Bronchial epithelial cell (primary cell): ENCODE measurements at regions not wholly inside any gene's neighbourhood (a gene's known extent, or its start where the extent isn't known, plus 50 kb on each side); places are given as distances from the start of the nearest gene placed in this dataset.

Experiments used
- DNase-seq: peaks from one replicate; pipeline ENCODE4 v3.0.0-alpha.2; 2010; ENCODE audit warnings: low read depth
- FAIRE-seq: peaks from 2 replicates; lab custom pipeline; 2011; peaks lifted over from hg19 to GRCh38; lab: Jason Lieb, UNC
- H3K27me3 ChIP-seq: 2 replicates; pipeline ENCODE4 v1.5.1; 2011; ENCODE audit warnings: low read length; ENCODE audit not compliant: control insufficient read depth, insufficient read depth
- H3K36me3 ChIP-seq: 2 replicates; pipeline ENCODE4 v1.5.1; 2011; ENCODE audit warnings: low read length; ENCODE audit not compliant: control insufficient read depth, insufficient read depth
- H3K4me3 ChIP-seq: 2 replicates; pipeline ENCODE4 v1.5.1; 2011; ENCODE audit warnings: mild to moderate bottlenecking, low read depth, low read length, control low read depth
- CTCF ChIP-seq: IDR thresholded peaks from 2 replicates; pipeline ENCODE4 v1.5.1; 2011; ENCODE audit warnings: mild to moderate bottlenecking, moderate library complexity, low read length, control low read depth, inconsistent platforms; ENCODE audit not compliant: insufficient read depth, severe bottlenecking

- FAIRE-seq (no peak), DNase-seq (no peak)
- H3K27me3 ChIP-seq = peaks cover 10% of the 10 kb centered on the region
- H3K36me3 ChIP-seq = no peaks in the 10 kb centered on the region
- TF ChIP-seq CTCF = no peak
- H3K4me3 ChIP-seq = no peak overlapping the region
Observed at GRCh38 chr5:73274881-73275663, 102.1 kb downstream of the TMEM174 start.

- DNase-seq (no peak), FAIRE-seq (no peak)
- peaks cover 10% of the 10 kb centered on the region for H3K27me3 ChIP-seq
- no peaks in the 10 kb centered on the region for H3K36me3 ChIP-seq
- TF ChIP-seq CTCF = no peak
- H3K4me3 ChIP-seq = no peak overlapping the region
Observed at GRCh38 chr5:73274121-73274520, 101.1 kb downstream of the TMEM174 start.

- FAIRE-seq (peak; percentile 93), DNase-seq (no peak)
- Histone ChIP-seq H3K4me3 (no peak overlapping the region), H3K27me3 (peaks cover 10% of the 10 kb centered on the region), H3K36me3 (no peaks in the 10 kb centered on the region)
- no peak for TF ChIP-seq CTCF
Observed at GRCh38 chr5:73273379-73274050, 100.5 kb downstream of the TMEM174 start.

GRCh38 chr5:73272351-73272750, 99.4 kb downstream of the TMEM174 start:
- TF ChIP-seq CTCF = no peak
- Histone ChIP-seq H3K4me3 (no peak overlapping the region), H3K36me3 (no peaks in the 10 kb centered on the region), H3K27me3 (peaks cover 10% of the 10 kb centered on the region)
- FAIRE-seq = no peak
- DNase-seq = peak; percentile 32

GRCh38 chr5:73268826-73269225, 95.8 kb downstream of the TMEM174 start:
- TF ChIP-seq CTCF = no peak
- Histone ChIP-seq H3K27me3 (peaks cover 8% of the 10 kb centered on the region), H3K36me3 (no peaks in the 10 kb centered on the region), H3K4me3 (no peak overlapping the region)
- FAIRE-seq (no peak), DNase-seq (peak; percentile 78)
